ENCODE measurements at regions not wholly inside any gene's neighbourhood (a gene's known extent, or its start where the extent isn't known, plus 50 kb on each side); places are given as distances from the start of the nearest gene placed in this dataset.

- TF ChIP-seq CTCF (IDR thresholded peaks at IDR 0.05) = no peak
- TF ChIP-seq POLR2A (IDR thresholded peaks at IDR 0.05) = no peak
Observed at GRCh38 chr5:159804121-159804520, 112.2 kb upstream of the ADRA1B start.
